PFSK-1 (cell line): ENCODE measurements at regions not wholly inside any gene's neighbourhood (a gene's known extent, or its start where the extent isn't known, plus 50 kb on each side); places are given as distances from the start of the nearest gene placed in this dataset.

Experiments used
- POLR2AphosphoS5 ChIP-seq: IDR thresholded peaks from 2 replicates; pipeline ENCODE4 v1.6.1; 2012; ENCODE audit warnings: low read depth, mild to moderate bottlenecking, control low read depth, low read length, moderate library complexity
- SIN3A ChIP-seq: IDR thresholded peaks from 2 replicates; pipeline ENCODE4 v1.6.1; 2012; ENCODE audit warnings: mild to moderate bottlenecking, low read length, moderate library complexity, borderline replicate concordance; ENCODE audit not compliant: insufficient read depth

- TF ChIP-seq POLR2AphosphoS5 (no peak), SIN3A (no peak)
Measured at GRCh38 chr7:113307147-113307546, 188.8 kb upstream of the SMIM30 start.
